Adrenal gland (tissue), 9 donors: ENCODE measurements at regions not wholly inside any gene's neighbourhood (a gene's known extent, or its start where the extent isn't known, plus 50 kb on each side); places are given as distances from the start of the nearest gene placed in this dataset.

Experiments
- DNase-seq, 7 donors: peaks; one replicate each; pipeline ENCODE4 v3.0.0-alpha.2; 2019 to 2020
- H3K27ac ChIP-seq, 5 donors: fragments of 200-600 bp; sonication (generic) in 4 of 5; 1 replicate in 3 of 5; 2 replicates in 2 of 5; pipeline versions ENCODE4 v1.5.1 to v1.8.0; 2016 to 2020; ENCODE audit warnings: mild to moderate bottlenecking in 1 of 5
- H3K27me3 ChIP-seq: fragments of 200-600 bp; 2 replicates; pipeline ENCODE4 v1.8.0; 2021
- H3K36me3 ChIP-seq, 2 donors: fragments of 200-600 bp; replicated peaks in 1 of 2; 1 replicate in 1 of 2; 2 replicates in 1 of 2; pipeline versions ENCODE4 v1.5.1 to v1.8.0; 2018 to 2022
- H3K4me1 ChIP-seq, 2 donors: fragments of 200-600 bp; replicated peaks in 1 of 2; 1 replicate in 1 of 2; 2 replicates in 1 of 2; pipeline versions ENCODE4 v1.5.1 to v1.8.0; 2018 to 2021
- H3K4me3 ChIP-seq, 4 donors: fragments of 200-600 bp; sonication (generic) in 3 of 4; one replicate each; pipeline ENCODE4 v1.5.1; 2016 to 2018
- H3K9me3 ChIP-seq, 3 donors: fragments of 200-600 bp; sonication (generic) in 1 of 3; replicated peaks in 1 of 3; 1 replicate in 2 of 3; 2 replicates in 1 of 3; pipeline versions ENCODE4 v1.5.1 to v1.8.0; 2016 to 2021
- POLR2A ChIP-seq, 2 donors: fragments of 450-650 bp; IDR thresholded peaks; one replicate each; pipeline ENCODE4 v1.6.1; 2017; ENCODE audit warnings: antibody characterized with exemption in 2 of 2, mild to moderate bottlenecking in 2 of 2, moderate library complexity in 1 of 2
- WGBS, 4 donors: extraction: QIAGEN DNeasy Blood & Tissue Kit in 2 of 4; methylation state at CpG; one replicate each; pipeline versions ENCODE4 v1.1.5 to v1.1.7; 2013 to 2017; 5-methylcytosine and 5-hydroxymethylcytosine counted together
- intact Hi-C, 2 donors: fragments of 100-400 bp; cut with DNase I; formaldehyde crosslinking; loops; one replicate each; pipeline versions ENCODE4 v1.14.1 to v1.15.0; 2022 to 2023
- TF ChIP-seq, protein P1 (sequence below), 6 experiments: fragments of 450-650 bp in 4 of 6; fragments of 200-600 bp in 2 of 6; sonication (generic) in 1 of 6; IDR thresholded peaks; 1 replicate in 5 of 6; 2 replicates in 1 of 6; pipeline versions ENCODE4 v1.5.1 to v1.8.0; 2016 to 2021; ENCODE audit warnings: antibody characterized with exemption in 6 of 6, mild to moderate bottlenecking in 2 of 6, moderate library complexity in 1 of 6
- donor health status: healthy with polysubstance abuse.
- donor health status: Bipolar disorder and iron deficiency.
- donor health status: DM: yes; HTN: yes; CAD: no.
- donor health status: DM: no; HTN: no; CAD: no.
- donor health status: DM: no; HTN: no; CAD: no.

- 71 to 80% (median 77%) methylated on average over 4 of the region's 4 CpGs for WGBS, 4 donors
- H3K4me3 ChIP-seq, result no peak overlapping the region
These were observed 62.6 kb upstream of the SIRPG start for GRCh38 chr20:1720226-1720625.

DNA sequence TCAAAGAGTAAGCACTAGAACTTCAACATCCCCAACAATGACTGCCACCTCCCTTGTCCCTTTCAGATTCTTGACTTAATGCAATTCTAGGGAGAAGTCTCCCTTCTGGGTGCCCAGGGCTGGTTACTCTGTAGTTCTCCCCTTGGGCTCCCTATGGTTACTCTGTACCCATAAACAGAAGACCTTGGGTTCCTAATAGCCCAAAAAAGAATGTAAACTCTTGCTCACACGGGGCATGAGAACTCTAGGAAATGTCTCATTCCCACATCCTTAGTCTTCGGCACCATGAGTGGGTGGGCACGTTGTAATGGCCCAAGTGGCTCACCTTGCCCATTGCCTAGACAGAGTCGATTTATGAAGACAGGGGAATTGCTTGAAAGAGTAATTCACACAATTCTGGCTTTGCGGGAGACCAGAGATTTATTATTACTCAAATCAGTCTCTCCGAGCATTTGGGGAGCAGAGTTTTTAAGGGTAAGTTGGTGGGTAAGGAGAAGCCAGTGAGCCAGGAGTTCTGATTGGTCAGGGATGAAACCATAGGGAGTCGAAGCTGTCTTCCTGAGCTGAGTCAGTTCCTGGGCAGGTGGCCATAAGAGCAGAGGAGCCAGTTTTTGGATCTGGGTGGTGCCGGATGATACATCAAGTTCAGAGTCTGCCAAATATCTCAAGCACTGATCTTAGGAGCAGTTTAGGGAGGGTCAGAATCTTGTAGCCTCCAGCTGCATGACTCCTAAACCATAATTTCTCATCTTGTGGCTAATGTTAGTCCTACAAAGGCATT lies 61.2 kb upstream of the SIRPG start:
- TF ChIP-seq, protein P1, sequence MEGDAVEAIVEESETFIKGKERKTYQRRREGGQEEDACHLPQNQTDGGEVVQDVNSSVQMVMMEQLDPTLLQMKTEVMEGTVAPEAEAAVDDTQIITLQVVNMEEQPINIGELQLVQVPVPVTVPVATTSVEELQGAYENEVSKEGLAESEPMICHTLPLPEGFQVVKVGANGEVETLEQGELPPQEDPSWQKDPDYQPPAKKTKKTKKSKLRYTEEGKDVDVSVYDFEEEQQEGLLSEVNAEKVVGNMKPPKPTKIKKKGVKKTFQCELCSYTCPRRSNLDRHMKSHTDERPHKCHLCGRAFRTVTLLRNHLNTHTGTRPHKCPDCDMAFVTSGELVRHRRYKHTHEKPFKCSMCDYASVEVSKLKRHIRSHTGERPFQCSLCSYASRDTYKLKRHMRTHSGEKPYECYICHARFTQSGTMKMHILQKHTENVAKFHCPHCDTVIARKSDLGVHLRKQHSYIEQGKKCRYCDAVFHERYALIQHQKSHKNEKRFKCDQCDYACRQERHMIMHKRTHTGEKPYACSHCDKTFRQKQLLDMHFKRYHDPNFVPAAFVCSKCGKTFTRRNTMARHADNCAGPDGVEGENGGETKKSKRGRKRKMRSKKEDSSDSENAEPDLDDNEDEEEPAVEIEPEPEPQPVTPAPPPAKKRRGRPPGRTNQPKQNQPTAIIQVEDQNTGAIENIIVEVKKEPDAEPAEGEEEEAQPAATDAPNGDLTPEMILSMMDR (IDR thresholded peaks at IDR 0.05), result no peak
- TF ChIP-seq POLR2A (IDR thresholded peaks at IDR 0.05), result no peak

More at GRCh38 chr20:1720226-1720625, 62.6 kb upstream of the SIRPG start:
- no peak overlapping the region for H3K27ac ChIP-seq
- no peaks in the 10 kb centered on the region for H3K4me1 ChIP-seq
- H3K9me3 ChIP-seq, result no peaks in the 10 kb centered on the region
- no peaks in the 10 kb centered on the region for H3K27me3 ChIP-seq
- no peaks in the 10 kb centered on the region for H3K36me3 ChIP-seq
- intact Hi-C loops, result no loop called here
- no peak for DNase-seq
- no peak for TF ChIP-seq POLR2A (IDR thresholded peaks at IDR 0.05)

GRCh38 chr20:1712634-1713624 lies 55.4 kb upstream of the SIRPG start:
- no peak for DNase-seq
- intact Hi-C loops, result no loop called here
- H3K27me3 ChIP-seq, result peaks cover 4% of the 10 kb centered on the region
- no peaks in the 10 kb centered on the region for H3K4me1 ChIP-seq
- TF ChIP-seq, protein P1 (IDR thresholded peaks at IDR 0.05), result no peak
- no peak for TF ChIP-seq POLR2A (IDR thresholded peaks at IDR 0.05)
- no peak overlapping the region for H3K4me3 ChIP-seq
- no peaks in the 10 kb centered on the region for H3K36me3 ChIP-seq
- no peaks in the 10 kb centered on the region for H3K9me3 ChIP-seq
- WGBS, 4 donors, result 80 to 89% (median 85%) methylated on average over 4 of the region's 4 CpGs
- H3K27ac ChIP-seq, result no peak overlapping the region

More for the DNA sequence above, 61.2 kb upstream of the SIRPG start:
- intact Hi-C loops, result no loop called here
- H3K9me3 ChIP-seq, result no peaks in the 10 kb centered on the region
- 55 to 64% (median 57%) methylated on average over 8 of the region's 8 CpGs for WGBS, 4 donors
- H3K27me3 ChIP-seq, result no peaks in the 10 kb centered on the region
- H3K4me3 ChIP-seq, result no peak overlapping the region
- peak; percentile 64 to 84 (median 76) for DNase-seq
- no peaks in the 10 kb centered on the region for H3K36me3 ChIP-seq
- H3K27ac ChIP-seq, result no peak overlapping the region
- no peaks in the 10 kb centered on the region for H3K4me1 ChIP-seq

DNA sequence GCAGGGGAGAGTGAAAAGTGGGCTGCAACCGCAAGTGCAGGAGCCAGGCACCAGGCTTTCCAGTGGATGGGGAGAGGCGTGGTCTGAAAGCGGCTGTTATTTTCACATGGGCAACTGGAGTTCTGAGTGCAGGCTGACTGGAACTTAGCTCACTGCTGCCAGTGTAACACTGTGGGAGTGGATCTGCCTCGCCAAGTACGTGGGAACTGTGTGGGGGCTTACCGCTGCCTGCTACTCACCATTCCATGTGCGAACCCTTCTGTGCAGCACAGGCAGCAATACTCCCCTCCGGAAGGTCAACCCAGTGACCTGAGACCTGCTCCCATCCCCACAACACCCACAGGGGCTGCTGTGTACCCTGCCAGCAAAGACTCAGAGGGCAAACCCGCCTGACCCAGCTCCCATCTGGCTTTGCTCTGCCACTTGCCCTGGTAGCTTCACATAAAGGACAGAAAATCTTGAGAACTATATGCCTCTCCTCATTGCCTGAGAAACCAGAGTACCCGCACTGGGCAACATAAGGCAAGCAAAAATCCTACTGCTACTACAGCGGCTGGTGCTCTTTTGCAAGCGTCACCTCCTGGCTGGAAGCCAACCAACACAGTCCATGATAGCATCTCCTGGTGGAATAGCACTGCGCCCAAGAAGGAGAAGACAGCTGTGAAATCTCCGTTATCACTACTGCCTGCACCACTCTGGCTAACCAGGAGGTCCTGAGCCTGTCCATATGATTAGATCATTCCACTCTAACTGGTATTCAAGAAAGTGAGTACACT lies 54.4 kb upstream of the SIRPG start:
- Histone ChIP-seq H3K9me3 (no peaks in the 10 kb centered on the region), H3K4me1 (no peaks in the 10 kb centered on the region), H3K27ac (no peak overlapping the region), H3K27me3 (peaks cover 4% of the 10 kb centered on the region), H3K36me3 (no peaks in the 10 kb centered on the region), H3K4me3 (no peak overlapping the region)
- no peak for DNase-seq
- 78 to 91% (median 82%) methylated on average over 9 to 14 of the region's 14 CpGs for WGBS, 4 donors
- TF ChIP-seq POLR2A (IDR thresholded peaks at IDR 0.05), result no peak
- TF ChIP-seq, protein P1 (IDR thresholded peaks at IDR 0.05), result no peak
- intact Hi-C loops, result no loop called here
